ENCODE measurements at regions not wholly inside any gene's neighbourhood (a gene's known extent, or its start where the extent isn't known, plus 50 kb on each side); places are given as distances from the start of the nearest gene placed in this dataset.

DNA sequence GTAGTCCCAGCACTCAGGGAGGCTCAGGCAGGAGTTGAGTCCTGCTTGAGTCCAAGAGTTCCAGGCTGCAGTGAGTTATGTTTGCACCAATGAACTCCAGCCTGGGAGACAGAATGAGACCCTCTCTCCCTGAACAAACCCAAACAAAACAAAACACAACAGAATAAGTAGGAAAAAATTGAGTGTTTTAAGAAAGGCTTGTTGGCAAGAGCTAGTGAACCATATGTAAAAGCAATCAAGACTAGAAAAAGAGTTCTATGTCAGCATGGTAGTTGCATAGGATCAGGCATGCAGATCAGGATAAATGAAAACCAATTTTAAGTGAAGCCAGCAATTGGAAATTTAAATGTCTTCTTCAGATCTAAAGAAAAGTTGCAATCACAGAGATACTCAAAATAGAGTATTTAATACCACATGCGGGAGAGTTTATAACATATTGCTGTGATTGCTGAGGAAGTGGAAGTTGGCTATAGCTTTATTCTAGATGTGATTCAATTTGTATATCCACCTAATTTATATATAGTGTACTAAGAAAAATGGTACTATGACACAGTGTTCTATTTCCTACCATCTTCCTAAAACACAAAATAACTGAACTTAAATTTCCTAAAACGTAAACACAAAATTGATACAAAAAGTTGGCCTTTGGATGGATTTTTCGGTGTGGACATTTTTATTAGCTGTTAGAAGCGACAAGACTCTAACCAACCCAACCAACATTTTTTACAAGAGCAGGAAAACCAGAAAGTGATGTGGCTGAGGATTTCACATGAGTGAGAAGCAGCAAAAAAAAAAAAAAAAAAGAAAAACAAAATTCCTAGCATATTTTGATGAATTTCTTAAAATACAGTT, 101.9 kb upstream of the ROBO1 start:
- Mint-ChIP-seq H3K9me3 (peaks cover 9% of the 10 kb centered on the region), H3K36me3 (no peaks in the 10 kb centered on the region), H3K27me3 (no peaks in the 10 kb centered on the region), H3K4me3 (no peak overlapping the region), H3K27ac (no peak overlapping the region), H3K4me1 (no peaks in the 10 kb centered on the region)
- ATAC-seq: no peak

- H3K27ac Mint-ChIP-seq: no peak overlapping the region
- peaks cover 7% of the 10 kb centered on the region for H3K9me3 Mint-ChIP-seq
- H3K4me1 Mint-ChIP-seq: no peaks in the 10 kb centered on the region
- H3K36me3 Mint-ChIP-seq: no peaks in the 10 kb centered on the region
- no peak for ATAC-seq
- no peaks in the 10 kb centered on the region for H3K27me3 Mint-ChIP-seq
- H3K4me3 Mint-ChIP-seq: no peak overlapping the region
These were observed 98.4 kb upstream of the ROBO1 start for GRCh38 chr3:79866162-79866561.

DNA sequence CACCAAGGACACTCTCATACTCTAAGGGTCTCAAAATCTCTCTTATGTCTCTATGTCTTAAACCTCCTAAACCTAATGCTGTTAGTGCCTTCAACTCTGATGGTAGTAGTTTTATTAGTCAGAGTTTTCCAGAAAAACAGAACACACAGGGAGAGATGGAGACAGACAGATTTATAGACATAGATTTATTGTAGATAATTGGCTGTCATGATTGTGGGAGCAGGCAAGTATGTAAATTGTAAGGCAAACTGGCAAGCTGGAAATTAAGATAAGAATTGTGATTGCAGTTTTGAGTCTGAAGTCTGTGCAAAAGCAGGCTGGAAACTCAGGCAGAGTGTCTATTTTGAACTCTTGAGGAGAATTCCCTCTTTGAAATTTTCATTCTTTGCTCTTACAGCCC, 96.3 kb upstream of the ROBO1 start:
- Mint-ChIP-seq H3K9me3 (peaks cover 12% of the 10 kb centered on the region), H3K4me3 (no peak overlapping the region), H3K27me3 (no peaks in the 10 kb centered on the region), H3K4me1 (no peaks in the 10 kb centered on the region), H3K27ac (no peak overlapping the region), H3K36me3 (no peaks in the 10 kb centered on the region)
- ATAC-seq: no peak

DNA sequence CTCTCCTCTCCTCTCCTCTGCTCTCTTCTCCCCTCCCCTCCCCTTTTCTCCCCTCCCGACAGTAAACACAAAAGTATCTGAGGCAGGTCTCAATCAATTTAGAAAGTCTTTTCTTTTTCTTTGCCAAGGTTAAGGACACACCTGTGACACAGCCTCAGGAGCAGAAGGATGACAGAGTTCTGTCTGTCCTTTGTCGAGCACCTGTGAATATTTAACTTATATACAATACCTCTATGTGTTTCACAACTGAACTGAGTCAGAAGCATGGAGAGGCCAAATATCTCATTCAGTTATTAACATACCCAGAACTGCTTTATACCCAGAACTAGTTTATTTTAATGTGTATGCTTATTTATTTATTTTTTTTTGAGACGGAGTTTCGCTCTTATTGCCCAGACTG, 81.1 kb upstream of the ROBO1 start:
- no peaks in the 10 kb centered on the region for H3K4me1 Mint-ChIP-seq
- peaks cover 9% of the 10 kb centered on the region for H3K9me3 Mint-ChIP-seq
- H3K27me3 Mint-ChIP-seq: no peaks in the 10 kb centered on the region
- H3K27ac Mint-ChIP-seq: no peak overlapping the region
- no peaks in the 10 kb centered on the region for H3K36me3 Mint-ChIP-seq
- no peak for ATAC-seq
- H3K4me3 Mint-ChIP-seq: no peak overlapping the region

DNA sequence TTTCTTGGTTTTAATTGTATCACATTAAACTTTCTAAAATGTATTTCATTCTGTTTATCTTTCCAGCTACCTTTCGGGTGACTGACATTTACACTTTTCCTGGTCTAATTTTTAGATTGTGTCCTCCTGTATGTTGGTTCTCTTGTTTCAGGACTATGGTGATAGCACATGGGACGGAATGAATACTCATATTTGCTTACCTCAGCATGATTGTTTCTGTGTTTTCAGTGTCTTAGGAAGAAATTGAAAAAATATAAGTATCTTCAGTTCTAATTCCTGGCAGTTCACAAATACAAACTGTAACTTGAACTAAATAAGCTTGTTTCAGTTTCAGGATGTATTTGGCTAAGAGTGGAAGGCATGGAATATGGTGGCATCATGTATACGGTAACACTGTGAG, 80.1 kb upstream of the ROBO1 start:
- no peak for ATAC-seq
- peaks cover 9% of the 10 kb centered on the region for H3K9me3 Mint-ChIP-seq
- no peak overlapping the region for H3K4me3 Mint-ChIP-seq
- H3K4me1 Mint-ChIP-seq: no peaks in the 10 kb centered on the region
- H3K36me3 Mint-ChIP-seq: no peaks in the 10 kb centered on the region
- H3K27ac Mint-ChIP-seq: no peak overlapping the region
- no peaks in the 10 kb centered on the region for H3K27me3 Mint-ChIP-seq

GRCh38 chr3:79846148-79846933, 78.5 kb upstream of the ROBO1 start:
- Mint-ChIP-seq H3K27me3 (no peaks in the 10 kb centered on the region), H3K36me3 (no peaks in the 10 kb centered on the region), H3K4me1 (no peaks in the 10 kb centered on the region), H3K27ac (no peak overlapping the region), H3K4me3 (no peak overlapping the region), H3K9me3 (peaks cover 10% of the 10 kb centered on the region)
- no peak for ATAC-seq

GRCh38 chr3:79845546-79845945, 77.7 kb upstream of the ROBO1 start:
- no peaks in the 10 kb centered on the region for H3K4me1 Mint-ChIP-seq
- no peak overlapping the region for H3K27ac Mint-ChIP-seq
- no peaks in the 10 kb centered on the region for H3K27me3 Mint-ChIP-seq
- peaks cover 8% of the 10 kb centered on the region for H3K9me3 Mint-ChIP-seq
- no peak overlapping the region for H3K4me3 Mint-ChIP-seq
- no peak for ATAC-seq
- H3K36me3 Mint-ChIP-seq: no peaks in the 10 kb centered on the region

- H3K9me3 Mint-ChIP-seq: peaks cover 8% of the 10 kb centered on the region
- H3K27me3 Mint-ChIP-seq: no peaks in the 10 kb centered on the region
- no peak overlapping the region for H3K4me3 Mint-ChIP-seq
- no peak for ATAC-seq
- no peaks in the 10 kb centered on the region for H3K4me1 Mint-ChIP-seq
- no peaks in the 10 kb centered on the region for H3K36me3 Mint-ChIP-seq
- no peak overlapping the region for H3K27ac Mint-ChIP-seq
These were observed 76.4 kb upstream of the ROBO1 start for GRCh38 chr3:79844176-79844575.

DNA sequence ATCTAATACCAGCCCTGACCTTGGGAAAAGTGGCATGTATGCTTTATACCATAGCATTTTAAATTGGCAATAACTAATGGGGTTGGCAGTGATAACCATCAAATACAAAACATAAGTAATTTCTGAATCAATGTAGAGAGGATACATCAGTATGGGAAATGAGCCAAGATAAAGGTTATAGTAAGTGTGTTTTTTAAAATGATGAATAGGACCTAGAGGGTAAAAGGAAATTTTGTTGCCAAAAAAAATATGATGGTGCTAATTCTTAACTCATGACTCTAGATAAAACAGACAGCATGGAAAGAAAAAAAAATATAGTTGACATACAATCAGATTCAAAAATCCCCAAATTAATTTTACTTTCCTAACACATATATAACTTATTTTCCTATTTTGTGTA, 75.4 kb upstream of the ROBO1 start:
- Mint-ChIP-seq H3K4me1 (no peaks in the 10 kb centered on the region), H3K4me3 (no peak overlapping the region), H3K36me3 (no peaks in the 10 kb centered on the region), H3K27me3 (no peaks in the 10 kb centered on the region), H3K9me3 (peaks cover 9% of the 10 kb centered on the region), H3K27ac (no peak overlapping the region)
- ATAC-seq: no peak

DNA sequence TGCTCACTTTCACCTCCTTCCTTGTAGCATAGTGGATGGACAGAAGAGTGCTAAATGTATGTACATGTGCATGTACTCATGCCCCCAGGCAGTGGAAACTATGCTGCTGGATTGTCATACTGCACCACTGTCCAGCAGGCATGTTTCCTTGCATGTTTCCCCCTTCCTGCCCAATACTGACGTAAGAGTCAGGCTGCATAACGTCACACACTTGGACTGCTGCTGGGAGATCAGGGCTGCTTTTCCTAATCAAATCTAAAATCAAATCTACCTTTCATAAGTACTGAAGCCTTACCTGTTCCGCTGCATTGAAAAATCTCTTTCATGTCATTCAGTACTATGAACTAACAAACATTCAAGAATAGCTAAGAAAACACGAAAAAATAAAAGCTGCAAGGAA, 67.9 kb upstream of the ROBO1 start:
- Mint-ChIP-seq H3K9me3 (peaks cover 24% of the 10 kb centered on the region), H3K4me1 (no peaks in the 10 kb centered on the region), H3K27ac (no peak overlapping the region), H3K27me3 (no peaks in the 10 kb centered on the region), H3K36me3 (no peaks in the 10 kb centered on the region), H3K4me3 (no peak overlapping the region)
- no peak for ATAC-seq

DNA sequence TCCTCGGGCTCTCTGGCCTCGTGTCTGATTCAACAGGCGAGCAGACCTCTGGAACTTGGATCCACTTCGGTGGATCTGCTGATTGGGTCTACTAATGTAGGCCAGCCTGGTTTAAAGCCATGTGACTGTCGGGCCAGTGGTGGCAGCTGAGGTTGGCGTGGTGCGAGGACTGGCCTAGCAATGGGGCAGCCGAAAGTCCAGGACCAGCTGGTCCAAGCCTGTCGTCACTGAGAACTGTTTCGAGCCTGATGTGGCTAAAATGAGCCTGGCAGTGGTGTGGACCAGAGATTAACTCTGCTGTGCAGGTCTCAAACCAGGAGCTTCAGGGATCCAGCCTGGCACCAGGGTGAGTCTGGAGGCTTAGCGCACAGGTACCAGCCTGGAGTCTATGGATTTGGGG, 56.4 kb upstream of the ROBO1 start:
- Mint-ChIP-seq H3K36me3 (no peaks in the 10 kb centered on the region), H3K4me1 (no peaks in the 10 kb centered on the region), H3K9me3 (peaks cover 3% of the 10 kb centered on the region), H3K27me3 (no peaks in the 10 kb centered on the region), H3K27ac (no peak overlapping the region), H3K4me3 (no peak overlapping the region)
- ATAC-seq: no peak

GRCh38 chr3:79822076-79822475, 54.3 kb upstream of the ROBO1 start:
- Mint-ChIP-seq H3K9me3 (peaks cover 6% of the 10 kb centered on the region), H3K4me1 (no peaks in the 10 kb centered on the region), H3K4me3 (no peak overlapping the region), H3K27ac (no peak overlapping the region), H3K27me3 (no peaks in the 10 kb centered on the region), H3K36me3 (no peaks in the 10 kb centered on the region)
- ATAC-seq: no peak

DNA sequence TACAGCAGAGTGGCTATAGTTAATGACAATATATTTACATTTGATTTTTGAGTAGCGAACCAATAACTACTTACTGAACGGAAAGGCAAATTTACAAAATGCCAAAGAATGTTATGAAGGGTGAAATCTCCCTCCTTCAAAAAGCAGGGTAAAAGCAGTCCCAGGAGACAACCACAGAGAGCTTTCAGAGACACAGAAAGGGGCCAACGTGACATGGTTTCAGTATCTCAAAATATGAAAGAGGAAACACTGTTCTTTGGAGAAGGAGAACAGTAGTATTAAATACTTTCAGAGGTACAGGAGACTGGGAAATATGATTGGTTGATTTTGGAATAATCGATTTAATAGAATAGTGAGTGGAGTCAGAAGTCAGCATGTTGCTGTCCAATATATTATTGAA, 52.3 kb upstream of the ROBO1 start:
- Mint-ChIP-seq H3K27ac (no peak overlapping the region), H3K27me3 (no peaks in the 10 kb centered on the region), H3K36me3 (no peaks in the 10 kb centered on the region), H3K4me1 (no peaks in the 10 kb centered on the region), H3K4me3 (no peak overlapping the region), H3K9me3 (peaks cover 9% of the 10 kb centered on the region)
- ATAC-seq: no peak

DNA sequence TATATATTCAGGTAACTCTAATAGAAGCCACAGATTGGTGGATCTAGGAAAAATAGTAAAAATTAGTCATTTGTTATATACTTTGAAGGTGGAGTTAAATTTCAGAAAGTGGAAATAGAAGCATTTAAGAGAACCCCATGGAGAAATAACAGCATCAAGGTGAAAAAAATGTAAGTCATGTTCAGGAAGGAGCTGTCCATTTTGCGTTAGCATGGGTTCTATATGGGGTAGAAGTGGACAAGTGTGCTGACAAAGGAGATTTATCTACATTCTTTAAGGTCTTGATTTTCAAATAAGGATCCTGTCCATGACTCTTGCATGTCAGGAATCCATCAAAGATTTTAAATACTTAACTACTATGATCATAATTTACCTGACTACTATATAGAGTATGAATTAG, 50.2 kb upstream of the ROBO1 start:
- ATAC-seq: no peak
- Mint-ChIP-seq H3K4me1 (no peaks in the 10 kb centered on the region), H3K27me3 (no peaks in the 10 kb centered on the region), H3K27ac (no peak overlapping the region), H3K36me3 (no peaks in the 10 kb centered on the region), H3K9me3 (peaks cover 9% of the 10 kb centered on the region), H3K4me3 (no peak overlapping the region)

Measured in stimulated activated memory B cell treated with anti-CD40 and anti-IgM and Interleukin-4, amounts not matched to agents 10 μg/mL and 1 μg/mL and 100 μg/mL, for 72 hours (primary cell).